WTC11 (cell line): ENCODE measurements at regions not wholly inside any gene's neighbourhood (a gene's known extent, or its start where the extent isn't known, plus 50 kb on each side); places are given as distances from the start of the nearest gene placed in this dataset.

Experiments used
- E2F1 ChIP-seq: sonication (generic); formaldehyde crosslinking; IDR thresholded peaks from 2 replicates; pipeline ENCODE4 v1.8.0; 2022; ENCODE audit warnings: mild to moderate bottlenecking, missing genetic modification reagents
- E2F4 ChIP-seq: sonication (generic); formaldehyde crosslinking; IDR thresholded peaks from 2 replicates; pipeline ENCODE4 v1.8.1; 2022; ENCODE audit warnings: low read depth, mild to moderate bottlenecking, moderate library complexity, missing genetic modification reagents, borderline replicate concordance
- ETV6 ChIP-seq: sonication (generic); formaldehyde crosslinking; IDR thresholded peaks from 2 replicates; pipeline ENCODE4 v1.8.1; 2022; ENCODE audit warnings: mild to moderate bottlenecking, missing genetic modification reagents
- FOXK1 ChIP-seq: sonication (generic); formaldehyde crosslinking; IDR thresholded peaks from 2 replicates; pipeline ENCODE4 v1.8.0; 2022; ENCODE audit warnings: mild to moderate bottlenecking, moderate library complexity, missing genetic modification reagents
- GTF2I ChIP-seq: fragments of 250-450 bp; sonication (Bioruptor Pico); conservative IDR thresholded peaks from 2 replicates; pipeline ENCODE4 v1.4.0; 2021; ENCODE audit warnings: mild to moderate bottlenecking
- JUN ChIP-seq: sonication (generic); formaldehyde crosslinking; IDR thresholded peaks from 2 replicates; pipeline ENCODE4 v1.8.0; 2023; ENCODE audit warnings: mild to moderate bottlenecking, missing genetic modification reagents
- MAX ChIP-seq: sonication (generic); formaldehyde crosslinking; IDR thresholded peaks from 2 replicates; pipeline ENCODE4 v1.8.0; 2022; ENCODE audit warnings: mild to moderate bottlenecking, missing genetic modification reagents
- NR3C1 ChIP-seq: sonication (generic); formaldehyde crosslinking; conservative IDR thresholded peaks from 2 replicates; pipeline ENCODE4 v1.8.1; 2023; ENCODE audit warnings: low read depth, mild to moderate bottlenecking, missing genetic modification reagents
- SP1 ChIP-seq: sonication (generic); formaldehyde crosslinking; conservative IDR thresholded peaks from 2 replicates; pipeline ENCODE4 v1.8.1; 2022; ENCODE audit warnings: missing genetic modification reagents
- USF2 ChIP-seq: sonication (generic); formaldehyde crosslinking; IDR thresholded peaks from 2 replicates; pipeline ENCODE4 v1.8.1; 2023; ENCODE audit warnings: mild to moderate bottlenecking, missing genetic modification reagents, moderate library complexity
- ZBTB21 ChIP-seq: sonication (generic); formaldehyde crosslinking; IDR thresholded peaks from 2 replicates; pipeline ENCODE4 v1.8.1; 2023; ENCODE audit warnings: mild to moderate bottlenecking, missing genetic modification reagents, borderline replicate concordance
- ZNF416 ChIP-seq: fragments of 250-450 bp; sonication (Bioruptor Pico); IDR thresholded peaks from 2 replicates; pipeline ENCODE4 v1.9.0; 2021; ENCODE audit warnings: mild to moderate bottlenecking, inconsistent platforms
- TF ChIP-seq, protein P1 (sequence below): fragments of 200-600 bp; IDR thresholded peaks from 2 replicates; pipeline ENCODE4 v1.8.0; 2022; ENCODE audit warnings: antibody characterized with exemption

DNA sequence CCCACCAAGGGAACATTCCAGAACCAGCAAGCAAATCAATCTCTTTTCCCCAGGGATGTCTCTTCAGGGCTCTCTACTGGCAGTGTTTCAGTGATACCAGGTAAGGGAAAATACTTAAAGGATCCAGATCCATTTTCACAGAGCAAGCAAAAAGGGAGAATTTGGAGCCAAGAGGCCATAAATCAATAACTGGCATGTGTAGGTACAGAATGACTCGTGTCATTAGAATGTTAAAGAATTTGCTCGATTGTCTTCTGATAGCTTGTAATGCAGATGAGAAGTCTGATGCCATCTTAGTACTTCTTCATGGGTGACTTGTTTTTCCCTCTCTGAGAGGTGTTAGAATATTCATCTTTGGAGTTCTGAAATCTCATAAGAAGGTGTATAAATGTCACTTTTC, 242.9 kb downstream of the KTN1 start:
- TF ChIP-seq, protein P1, sequence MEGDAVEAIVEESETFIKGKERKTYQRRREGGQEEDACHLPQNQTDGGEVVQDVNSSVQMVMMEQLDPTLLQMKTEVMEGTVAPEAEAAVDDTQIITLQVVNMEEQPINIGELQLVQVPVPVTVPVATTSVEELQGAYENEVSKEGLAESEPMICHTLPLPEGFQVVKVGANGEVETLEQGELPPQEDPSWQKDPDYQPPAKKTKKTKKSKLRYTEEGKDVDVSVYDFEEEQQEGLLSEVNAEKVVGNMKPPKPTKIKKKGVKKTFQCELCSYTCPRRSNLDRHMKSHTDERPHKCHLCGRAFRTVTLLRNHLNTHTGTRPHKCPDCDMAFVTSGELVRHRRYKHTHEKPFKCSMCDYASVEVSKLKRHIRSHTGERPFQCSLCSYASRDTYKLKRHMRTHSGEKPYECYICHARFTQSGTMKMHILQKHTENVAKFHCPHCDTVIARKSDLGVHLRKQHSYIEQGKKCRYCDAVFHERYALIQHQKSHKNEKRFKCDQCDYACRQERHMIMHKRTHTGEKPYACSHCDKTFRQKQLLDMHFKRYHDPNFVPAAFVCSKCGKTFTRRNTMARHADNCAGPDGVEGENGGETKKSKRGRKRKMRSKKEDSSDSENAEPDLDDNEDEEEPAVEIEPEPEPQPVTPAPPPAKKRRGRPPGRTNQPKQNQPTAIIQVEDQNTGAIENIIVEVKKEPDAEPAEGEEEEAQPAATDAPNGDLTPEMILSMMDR: no peak
- TF ChIP-seq FOXK1 (no peak), E2F4 (no peak), E2F1 (CRISPR knock-in tag) (no peak), ZBTB21 (no peak), ZNF416 (CRISPR knock-in tag) (no peak), JUN (CRISPR knock-in tag) (no peak), MAX (no peak), SP1 (CRISPR knock-in tag) (no peak), ETV6 (CRISPR knock-in tag) (no peak), NR3C1 (CRISPR knock-in tag) (no peak), USF2 (CRISPR knock-in tag) (no peak), GTF2I (no peak)
